ENCODE measurements at regions not wholly inside any gene's neighbourhood (a gene's known extent, or its start where the extent isn't known, plus 50 kb on each side); places are given as distances from the start of the nearest gene placed in this dataset.

DNA sequence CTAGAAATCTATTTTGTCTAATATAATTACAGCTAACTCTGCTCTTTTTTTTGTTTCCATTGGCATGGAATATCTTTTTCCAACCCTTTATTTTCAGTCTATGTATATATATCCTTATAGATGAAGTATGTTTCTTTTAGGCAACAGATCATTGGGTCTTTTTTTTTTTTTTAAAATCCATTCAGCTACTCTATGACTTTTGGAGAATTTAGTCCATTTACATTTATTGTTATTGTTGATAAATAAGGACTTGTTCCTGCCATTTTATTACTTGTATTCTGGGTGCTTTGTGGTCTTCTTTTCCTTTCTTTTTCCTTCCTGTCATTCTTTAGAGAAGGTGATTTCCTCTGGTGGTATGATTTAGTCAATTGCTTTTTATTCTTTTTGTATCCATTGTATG lies 296.8 kb downstream of the SMARCA2 start:
- DNase-seq (ENCODE audit: low read depth in 2 of 2) = no peak

DNA sequence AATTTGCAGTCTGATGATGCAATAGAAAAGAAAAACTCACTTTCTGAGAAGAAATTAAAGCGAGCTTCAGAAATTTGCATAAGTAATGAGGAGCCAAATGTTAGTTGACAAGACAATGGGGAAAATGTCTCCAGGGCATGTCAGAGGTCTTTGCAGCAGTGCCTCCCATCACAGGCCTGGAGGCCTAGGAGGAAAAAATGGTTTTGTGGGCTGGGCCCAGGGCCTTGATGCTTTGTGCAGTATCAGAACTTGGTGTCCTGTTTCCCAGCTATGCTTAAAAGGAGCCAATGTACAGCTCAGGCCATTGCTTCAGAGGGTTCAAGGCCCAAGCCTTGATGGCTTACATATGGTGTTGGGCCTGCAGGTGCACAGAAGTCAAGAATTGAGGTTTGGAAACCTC lies 298.4 kb downstream of the SMARCA2 start:
- no peak for DNase-seq (ENCODE audit: low read depth in 2 of 2)

DNA sequence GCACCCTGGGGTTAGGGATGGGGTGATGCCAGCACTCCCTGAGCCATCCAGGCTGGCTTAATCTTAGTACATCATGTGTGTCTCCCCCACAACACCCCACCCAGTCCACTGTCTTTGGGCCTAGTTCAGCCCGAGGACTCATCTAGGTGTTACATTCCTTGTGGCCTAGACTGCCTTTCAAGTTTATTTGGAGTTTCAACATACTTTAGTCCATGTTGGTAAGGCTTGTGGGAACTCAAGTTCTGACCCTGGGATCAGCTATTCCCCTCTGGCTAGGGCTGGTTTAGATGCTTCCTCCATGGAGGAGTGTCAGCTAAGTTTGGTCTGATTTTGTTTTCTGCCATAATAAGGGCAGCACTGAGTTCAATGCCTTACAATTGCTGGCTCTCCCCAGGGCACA lies 302.4 kb downstream of the SMARCA2 start:
- no peak for DNase-seq (ENCODE audit: low read depth in 2 of 2)

DNA sequence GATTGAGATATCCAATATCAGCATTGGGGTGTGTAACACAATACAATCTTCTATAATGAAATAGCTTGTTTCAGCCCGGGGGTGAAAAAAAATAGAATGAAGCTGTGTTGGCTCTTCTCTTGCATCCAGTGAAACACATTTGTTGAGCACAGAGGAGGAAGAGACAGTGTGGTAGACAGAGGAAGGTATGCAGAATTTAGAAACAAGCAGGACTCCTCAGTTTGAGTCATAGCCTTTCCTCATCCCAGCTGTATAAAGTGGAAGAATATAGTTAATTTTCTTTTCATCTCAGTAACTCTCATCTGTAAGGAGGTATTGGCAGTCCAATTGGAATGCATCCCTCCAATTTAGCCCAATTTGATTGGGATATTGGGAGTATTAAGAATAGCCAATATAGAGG lies 302.2 kb upstream of the VLDLR start:
- DNase-seq (ENCODE audit: low read depth in 2 of 2) = no peak

DNA sequence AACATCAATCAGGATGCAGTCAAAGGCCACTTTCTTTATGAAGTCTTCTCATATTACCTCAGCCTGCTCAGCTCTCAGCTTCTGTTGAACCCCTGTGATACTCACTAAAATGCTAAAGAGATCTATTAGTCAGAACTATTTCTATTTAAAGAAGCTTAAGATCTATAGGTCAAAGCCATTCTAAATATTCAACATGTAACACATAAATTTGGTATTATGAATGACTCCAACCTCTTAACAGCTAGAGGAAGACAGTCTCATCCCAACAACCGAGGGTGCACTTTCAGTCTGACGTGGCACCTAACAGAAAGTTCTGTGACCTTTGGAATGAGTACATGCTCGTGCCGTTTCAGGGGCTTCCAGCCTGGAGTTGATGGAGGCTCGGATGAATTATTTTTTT lies 301.5 kb upstream of the VLDLR start:
- DNase-seq (ENCODE audit: low read depth in 2 of 2) = no peak

DNA sequence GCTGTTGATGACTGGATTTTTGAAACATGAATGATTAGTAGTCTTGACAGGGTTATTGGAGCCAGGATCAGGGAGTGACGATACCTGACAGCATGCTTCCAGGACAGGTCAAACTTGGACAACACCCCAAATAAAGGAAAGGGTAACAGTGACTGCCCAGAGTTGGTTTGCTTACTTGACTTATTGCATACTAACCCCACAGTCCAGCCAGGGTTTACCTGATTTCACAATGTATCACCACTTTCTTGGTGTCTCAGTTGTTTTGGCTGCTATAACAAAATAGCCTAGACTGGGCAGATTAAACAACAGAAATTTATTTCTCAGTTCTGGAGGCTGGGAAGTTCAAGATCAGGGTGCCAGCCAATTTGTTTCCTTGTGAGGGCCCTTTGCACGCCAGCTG lies 301.0 kb upstream of the VLDLR start:
- DNase-seq (ENCODE audit: low read depth in 2 of 2) = no peak

DNA sequence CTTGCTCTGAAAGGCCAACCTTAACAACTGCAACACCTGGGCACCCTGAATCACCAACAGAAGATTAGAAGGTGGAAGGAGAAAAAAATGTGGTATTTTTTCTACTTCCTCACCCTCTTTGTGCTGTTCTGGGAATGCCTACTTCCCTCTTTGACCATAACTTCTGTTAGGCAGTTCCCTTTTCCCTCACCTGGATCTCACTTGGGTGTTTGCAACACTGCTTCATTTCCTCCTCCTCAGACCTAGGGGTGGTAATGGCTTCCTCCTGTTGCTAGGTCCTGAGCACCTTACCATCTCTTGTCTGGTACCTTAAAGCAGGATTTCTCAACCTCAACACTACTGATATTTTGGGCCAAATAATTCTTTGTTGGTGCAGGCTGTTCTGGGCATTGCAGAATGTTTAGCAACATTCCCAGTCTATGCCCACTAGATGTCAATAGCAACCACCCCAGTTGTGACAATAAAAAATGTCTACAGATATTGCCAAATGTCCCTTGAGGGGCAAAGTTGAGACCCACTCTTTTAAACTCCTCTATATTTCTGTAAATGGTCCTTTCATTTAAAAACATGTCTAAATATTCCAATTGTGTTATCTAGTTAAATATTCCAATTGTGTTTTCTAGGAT lies 300.0 kb upstream of the VLDLR start:
- DNase-seq (ENCODE audit: low read depth in 2 of 2) = no peak

DNA sequence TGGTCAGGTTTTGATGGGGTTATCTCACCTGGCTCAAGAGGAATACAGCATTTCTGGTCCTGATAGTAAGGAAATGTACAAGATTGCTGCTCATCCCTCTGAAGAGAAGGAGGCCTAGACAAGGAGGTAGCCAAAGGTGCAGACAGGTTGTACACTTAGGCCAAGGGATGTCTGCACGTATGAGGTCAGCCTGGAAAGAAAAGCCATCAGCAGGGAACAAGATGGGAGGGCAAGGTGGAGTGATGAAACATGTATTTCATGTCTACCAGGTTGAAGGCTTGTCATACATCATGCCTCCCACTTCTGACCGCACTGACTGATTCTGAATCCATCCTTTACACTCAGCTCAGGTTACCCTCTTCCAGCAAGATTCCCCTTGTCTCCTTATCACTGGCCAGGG lies 296.8 kb upstream of the VLDLR start:
- no peak for DNase-seq (ENCODE audit: low read depth in 2 of 2)

DNA sequence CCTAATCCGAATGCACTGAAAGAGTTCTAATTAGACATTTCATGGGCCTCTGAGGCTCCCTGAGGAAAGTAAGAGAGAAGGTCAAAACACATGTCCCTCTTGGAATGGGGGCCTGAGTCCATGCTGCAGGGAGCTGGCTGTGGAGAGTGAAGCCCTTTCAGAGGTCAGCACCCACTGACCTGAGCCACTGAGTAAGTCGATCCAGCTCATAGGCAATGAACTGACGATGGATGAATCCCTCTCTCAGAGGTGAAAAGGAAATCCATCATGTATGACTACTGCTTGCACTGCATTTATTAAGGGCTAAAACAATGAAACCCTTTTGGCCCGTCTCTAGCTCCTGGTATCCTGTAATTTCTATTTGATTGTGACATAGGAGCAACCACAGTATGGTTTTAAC lies 288.9 kb upstream of the VLDLR start:
- no peak for DNase-seq (ENCODE audit: low read depth in 2 of 2)

DNA sequence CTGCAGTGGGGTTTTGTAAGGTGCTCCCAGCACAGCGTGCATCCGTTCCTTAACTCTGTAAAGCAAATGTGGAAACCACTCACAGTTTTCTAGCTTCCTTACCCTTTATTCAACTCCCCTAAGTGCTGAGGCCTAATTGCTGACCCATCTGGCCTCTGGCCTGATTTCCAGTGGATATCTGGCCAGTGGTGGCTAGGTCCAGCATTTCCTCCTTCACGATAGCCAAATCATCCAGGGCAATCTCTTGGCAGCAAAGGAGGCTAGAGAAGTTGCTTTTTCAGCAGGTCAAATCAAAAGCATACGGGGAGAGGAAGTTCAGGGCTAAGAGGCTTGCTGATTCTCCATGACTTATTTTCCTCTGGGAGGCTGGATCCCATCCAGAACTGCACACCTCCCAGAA lies 286.3 kb upstream of the VLDLR start:
- no peak for DNase-seq (ENCODE audit: low read depth in 2 of 2)

DNA sequence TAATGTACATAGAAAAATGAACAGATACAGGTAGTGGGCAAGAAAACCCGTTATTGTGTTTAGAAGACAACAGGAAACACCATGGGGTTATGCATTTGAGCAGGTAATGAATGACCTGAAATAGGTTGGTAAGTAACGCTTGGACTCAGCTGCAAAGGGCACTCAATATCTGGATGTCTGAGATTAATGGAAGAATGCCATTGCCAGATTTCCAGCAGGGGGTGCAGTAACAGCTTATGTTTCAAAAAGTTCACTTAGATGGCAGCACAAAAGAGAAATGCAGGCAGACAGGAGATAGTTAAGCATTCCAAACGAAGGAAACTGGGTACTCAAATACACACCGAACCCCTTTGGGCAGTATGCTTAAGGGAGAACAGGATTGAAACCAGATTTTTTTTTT lies 285.5 kb upstream of the VLDLR start:
- no peak for DNase-seq (ENCODE audit: low read depth in 2 of 2)

DNA sequence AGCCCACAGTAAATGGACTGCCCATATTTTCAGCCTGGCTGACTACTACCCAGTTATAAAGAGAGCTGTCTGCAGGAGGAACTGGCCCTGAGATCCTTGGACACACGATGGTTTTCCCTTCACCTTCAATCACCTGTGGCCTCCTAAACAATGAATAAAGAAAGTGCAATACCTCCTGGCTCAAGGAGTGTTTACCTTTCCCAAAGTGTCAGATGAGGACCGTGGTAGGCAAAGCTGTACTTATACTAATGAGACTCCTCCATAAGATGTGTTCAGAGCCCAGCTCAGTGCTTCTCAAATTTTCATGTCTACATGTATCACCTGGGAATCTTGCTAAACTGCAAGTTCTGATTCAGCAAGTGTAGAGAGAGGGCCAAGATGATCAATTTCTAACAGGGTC lies 284.5 kb upstream of the VLDLR start:
- no peak for DNase-seq (ENCODE audit: low read depth in 2 of 2)

DNA sequence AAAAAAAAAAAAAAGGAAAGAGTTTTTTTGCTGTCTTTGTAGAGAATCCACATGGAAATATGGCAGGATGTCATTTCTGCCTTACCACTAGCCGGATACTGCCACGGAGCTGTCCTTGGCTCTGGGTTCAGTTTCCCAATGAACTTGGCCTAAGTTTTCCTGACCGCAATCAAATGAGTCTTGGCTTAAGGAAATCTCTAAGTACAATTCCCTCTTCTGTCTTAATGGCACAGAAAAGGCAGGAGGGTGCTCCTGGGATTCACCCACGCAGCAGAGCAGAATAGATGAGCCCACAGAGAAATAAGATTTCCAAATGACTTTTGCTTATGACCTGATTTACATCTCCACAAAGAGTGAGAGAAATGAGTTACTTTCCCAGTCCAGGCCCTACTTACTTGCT lies 284.0 kb upstream of the VLDLR start:
- no peak for DNase-seq (ENCODE audit: low read depth in 2 of 2)

DNA sequence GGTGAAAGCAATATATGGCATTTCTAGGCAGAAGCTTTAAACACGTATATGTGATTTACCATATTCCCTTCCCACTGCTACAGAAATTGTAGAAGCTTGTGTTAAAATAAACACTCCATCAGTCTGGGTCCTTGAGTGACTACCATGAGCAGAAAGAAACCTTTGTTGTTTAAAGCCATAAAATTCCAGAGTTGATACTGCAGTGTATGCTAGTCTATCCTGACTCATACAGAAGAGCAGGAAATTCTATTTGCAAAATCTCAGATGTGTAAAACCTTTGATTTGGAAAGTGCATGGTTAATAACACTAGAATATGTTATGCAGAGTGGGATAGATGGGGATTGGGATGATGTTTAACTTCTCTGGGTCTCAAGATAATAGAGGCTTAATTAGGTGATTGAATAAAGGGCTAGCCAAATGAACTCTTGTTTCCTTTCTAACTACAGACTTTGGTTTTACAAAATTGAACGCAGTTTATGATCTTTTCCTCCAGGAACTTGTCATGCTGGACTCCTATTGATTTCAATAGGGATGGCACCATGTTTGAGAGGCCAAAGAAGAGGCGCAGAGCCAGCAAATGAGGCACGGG lies 282.7 kb upstream of the VLDLR start:
- no peak for DNase-seq (ENCODE audit: low read depth in 2 of 2)

DNA sequence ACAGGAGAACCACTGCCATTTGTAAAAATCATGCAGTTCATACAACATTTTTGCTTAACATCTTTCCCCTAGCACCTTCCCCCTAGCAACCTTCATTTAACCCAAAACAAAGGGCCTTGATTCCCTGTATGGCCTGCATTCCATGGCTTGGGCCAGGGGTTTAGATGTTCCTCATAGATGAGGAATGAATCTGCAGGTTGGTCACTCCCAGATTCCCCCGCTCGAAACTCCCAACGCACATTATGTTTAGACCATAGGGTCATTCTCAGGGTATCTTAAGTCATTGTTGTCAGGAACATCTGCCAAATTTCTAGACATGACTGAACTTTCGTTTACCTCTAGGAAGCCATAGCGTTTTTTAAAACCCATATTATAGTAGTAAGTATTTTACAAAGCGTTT lies 282.2 kb upstream of the VLDLR start:
- DNase-seq (ENCODE audit: low read depth in 2 of 2) = no peak

DNA sequence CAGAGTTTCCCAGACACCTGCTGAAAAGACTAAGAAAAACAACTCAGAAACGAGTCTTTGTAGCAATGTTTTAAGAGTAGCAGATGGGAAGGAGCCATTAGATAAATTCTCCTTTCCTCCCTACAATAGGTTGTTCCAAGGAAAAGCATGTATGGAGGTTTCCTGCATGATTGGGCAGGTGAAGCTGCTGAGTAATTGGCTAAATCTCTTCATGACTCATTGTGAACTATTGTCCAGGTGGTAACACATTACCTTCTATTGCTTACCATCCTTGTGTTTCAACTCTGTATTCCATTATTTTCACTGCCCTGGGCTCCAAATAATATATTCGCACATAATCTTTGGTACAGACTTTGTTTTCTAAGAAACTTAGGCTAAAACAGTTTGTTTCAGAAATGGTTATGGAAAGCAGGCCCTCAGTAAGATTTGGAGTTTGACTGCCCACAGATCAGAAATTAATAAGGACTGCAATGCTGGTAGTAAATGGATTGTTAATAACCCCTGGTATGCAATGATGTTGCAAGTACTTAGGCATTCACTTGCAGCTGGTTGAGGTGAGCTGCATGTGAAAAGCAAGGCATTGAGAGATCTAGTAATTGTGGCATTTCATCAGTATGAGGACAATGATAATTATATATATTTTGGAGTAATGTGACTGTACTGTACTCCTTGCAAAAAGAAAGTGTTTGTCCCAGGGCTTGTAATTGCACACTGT lies 281.4 kb upstream of the VLDLR start:
- no peak for DNase-seq (ENCODE audit: low read depth in 2 of 2)

DNA sequence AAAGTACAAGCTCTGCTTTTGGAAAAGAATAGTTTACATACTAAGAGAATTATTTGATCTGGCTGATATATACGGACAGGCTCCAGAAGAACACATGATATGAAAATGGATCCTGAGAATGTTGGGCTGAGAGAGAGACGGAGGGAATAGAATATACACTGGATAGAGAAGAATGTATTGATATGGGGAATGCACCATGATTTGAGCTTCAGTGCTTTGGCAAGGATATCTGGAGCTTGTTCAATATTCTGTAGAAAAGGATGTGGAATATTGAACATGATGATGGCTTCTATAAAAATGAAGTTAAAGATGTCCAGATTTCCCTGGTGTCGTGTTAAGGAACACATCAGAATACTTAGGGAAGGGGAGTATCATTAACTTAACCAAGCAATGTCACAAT lies 280.5 kb upstream of the VLDLR start:
- no peak for DNase-seq (ENCODE audit: low read depth in 2 of 2)

DNA sequence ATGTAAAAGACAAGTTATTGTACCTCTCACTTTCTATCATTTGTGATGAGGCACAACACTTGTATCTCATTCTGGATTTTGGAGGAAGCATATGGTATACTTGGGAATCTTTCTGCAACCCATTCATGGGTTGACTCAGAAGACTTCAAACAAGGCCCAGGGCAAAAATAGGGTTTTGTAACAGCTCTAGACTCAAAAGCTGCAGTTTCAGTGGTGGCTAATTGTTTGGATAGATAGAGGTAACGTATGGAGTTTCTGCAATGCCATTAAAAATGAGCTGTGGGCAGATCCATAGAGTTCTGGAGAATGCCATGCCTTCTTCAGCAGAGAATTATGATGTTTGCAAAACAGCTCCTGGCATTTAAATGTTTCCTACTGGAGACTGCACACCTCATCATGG lies 279.6 kb upstream of the VLDLR start:
- no peak for DNase-seq (ENCODE audit: low read depth in 2 of 2)

DNA sequence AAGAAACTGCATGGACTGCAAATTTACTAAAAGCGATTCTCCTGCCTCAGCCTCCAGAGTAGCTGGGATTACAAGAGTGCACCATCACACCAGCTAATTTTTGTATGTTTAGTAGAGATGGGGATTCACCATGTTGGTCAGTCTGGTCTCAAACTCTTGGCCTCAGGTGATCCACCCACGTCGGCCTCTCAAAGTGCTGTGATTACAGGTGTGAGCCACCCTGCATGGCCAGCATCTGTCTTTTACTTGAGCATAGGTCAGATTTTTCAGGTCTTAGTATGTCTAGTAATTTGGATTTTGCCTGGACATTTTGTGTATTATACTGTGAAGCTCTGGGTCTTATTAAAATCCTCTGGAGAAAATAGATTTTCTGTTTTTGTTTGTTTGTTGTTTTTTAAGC lies 277.8 kb upstream of the VLDLR start:
- no peak for DNase-seq (ENCODE audit: low read depth in 2 of 2)

DNA sequence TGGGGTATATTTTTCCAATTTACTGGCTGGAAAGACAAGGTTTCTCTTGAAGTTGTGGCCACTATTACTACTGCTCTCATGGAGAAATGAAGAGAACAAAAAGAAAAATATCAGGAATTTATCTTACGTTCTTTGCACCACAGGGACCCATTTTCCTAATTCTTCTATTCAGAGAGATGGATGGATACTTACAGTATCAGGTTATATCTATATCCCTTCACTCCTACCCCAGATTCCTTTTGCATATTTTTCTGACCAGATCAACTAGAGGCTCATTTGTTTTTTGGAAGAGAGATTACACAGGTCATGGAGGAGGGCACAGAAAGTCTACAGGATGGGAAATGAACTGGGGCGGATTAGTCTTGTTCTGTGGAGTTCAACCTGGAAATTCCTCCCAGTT lies 277.2 kb upstream of the VLDLR start:
- no peak for DNase-seq (ENCODE audit: low read depth in 2 of 2)

DNA sequence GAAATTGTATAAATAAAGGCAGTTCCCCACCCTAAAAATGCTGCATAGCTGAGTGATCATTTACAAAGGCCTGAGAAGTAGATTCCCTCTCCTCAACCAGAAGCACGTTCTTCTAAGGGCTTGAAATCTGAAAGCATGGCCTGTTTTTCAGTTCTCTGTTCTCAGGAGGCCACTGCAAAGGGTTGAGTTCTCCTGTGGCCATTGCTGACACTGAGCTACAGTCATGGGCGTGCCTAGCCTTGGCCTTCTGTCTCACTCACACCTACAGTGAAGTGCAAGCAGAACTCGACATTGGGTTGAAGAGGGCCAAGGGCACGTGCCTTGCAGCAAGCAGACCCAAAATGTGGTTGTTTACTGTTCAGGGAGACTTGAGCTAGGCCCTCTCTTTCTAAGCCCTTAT lies 276.6 kb upstream of the VLDLR start:
- no peak for DNase-seq (ENCODE audit: low read depth in 2 of 2)

DNA sequence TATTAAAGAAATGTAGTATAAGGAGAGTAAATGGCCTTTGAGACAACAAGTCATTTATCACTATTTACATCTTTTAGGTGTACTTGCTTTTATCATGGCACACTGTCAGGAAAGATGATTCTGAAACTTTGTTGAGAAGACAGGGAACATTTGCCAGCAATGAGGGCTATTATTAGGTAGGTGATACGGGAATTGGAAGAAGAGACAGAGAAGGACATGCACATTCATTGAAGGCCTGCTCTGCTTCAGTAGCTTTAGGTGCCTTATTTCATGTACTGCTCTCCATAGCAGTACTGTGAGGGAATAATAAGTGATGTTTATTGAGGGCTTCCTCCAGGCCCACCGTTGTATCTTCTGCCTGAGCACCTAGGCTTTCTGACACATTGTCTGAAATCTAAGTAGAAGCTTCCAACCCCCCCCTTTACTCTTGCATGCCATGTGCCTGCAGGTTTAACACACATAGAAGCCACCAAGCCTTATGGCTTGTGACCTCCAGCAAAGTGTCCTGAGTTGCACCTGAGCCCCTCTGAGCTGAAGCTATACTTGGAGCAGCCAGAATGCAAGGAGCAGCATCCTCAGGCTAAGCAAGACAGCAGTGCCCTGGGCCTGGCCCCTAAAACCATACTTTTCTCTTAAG lies 275.2 kb upstream of the VLDLR start:
- no peak for DNase-seq (ENCODE audit: low read depth in 2 of 2)

DNA sequence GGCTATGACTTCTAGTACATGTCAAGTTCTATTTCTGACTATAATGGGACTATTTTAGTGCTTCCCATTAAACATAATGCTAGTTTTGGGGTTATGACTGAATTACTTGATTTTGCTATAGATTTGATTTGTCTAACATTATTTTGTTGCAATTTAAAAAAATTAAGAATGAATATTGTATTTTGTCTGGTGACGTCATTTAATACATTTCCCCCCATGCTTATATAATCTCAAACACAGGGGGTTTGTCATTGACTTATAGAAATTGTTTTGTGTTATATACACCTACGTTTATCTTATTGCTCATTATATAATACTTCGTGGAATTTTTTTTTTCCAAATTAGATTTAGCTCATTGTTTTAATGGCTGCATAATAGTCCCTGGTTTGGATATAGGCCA lies 270.3 kb upstream of the VLDLR start:
- DNase-seq (ENCODE audit: low read depth in 2 of 2) = no peak

Measured in stimulated activated CD8-positive, alpha-beta memory T cell treated with anti-CD3 and anti-CD28 coated beads, Interleukin-7, amount 100 ng/mL, for 4 hours (primary cell).